ENCODE measurements at regions not wholly inside any gene's neighbourhood (a gene's known extent, or its start where the extent isn't known, plus 50 kb on each side); places are given as distances from the start of the nearest gene placed in this dataset.

DNA sequence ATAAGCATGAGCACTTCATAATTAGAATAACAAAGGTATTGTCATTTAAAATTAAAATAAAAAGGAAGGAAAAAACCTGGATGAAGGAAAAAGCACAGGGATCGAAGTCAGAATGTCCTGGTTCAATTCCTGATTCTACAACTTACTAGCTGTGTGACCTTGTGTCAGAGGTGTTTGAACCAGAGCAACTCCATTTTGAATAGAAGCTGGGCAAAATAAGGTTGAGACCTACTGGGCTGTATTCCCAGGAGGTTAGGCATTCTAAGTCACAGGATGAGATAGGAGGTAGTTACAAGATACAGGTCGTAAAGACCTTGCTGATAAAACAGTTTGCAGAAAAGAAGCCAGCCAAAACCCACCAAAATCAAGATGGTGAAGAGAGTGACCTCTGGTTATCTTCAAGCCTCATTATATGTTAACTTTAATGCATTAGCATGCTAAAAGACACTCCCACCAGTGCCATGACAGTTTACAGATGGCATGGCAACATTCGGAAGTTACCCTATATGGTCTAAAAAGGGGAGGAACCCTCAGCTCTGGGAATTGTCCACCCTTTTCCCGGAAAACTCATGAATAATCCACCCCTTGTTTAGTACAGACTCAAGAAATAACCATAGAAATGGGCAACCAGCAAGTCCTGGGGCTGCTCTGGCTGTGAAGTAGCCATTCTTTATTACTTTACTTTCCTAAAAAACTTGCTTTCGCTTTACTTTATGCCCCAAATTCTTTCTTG is 412.7 kb downstream of the PIK3R1 start:
- intact Hi-C loops (cut with DNase I, micrococcal nuclease), result no loop called here
- ATAC-seq (ENCODE audit: poor library complexity) (no peak), DNase-seq (no peak)
- H3K4me1 Mint-ChIP-seq (ENCODE audit: low read depth), result no peaks in the 10 kb centered on the region
- H3K9me3 ChIP-seq (ENCODE audit: control insufficient read depth in 1 of 2, insufficient read depth in 1 of 2, low read length in 2 of 2), result no peaks in the 10 kb centered on the region
- H3K27ac Mint-ChIP-seq, result no peak overlapping the region
- ChIA-PET CTCF (no interaction called here), POLR2A (no interaction called here)
- H3K27me3 ChIP-seq (ENCODE audit: control insufficient read depth in 1 of 2, insufficient read depth in 2 of 2, low read length in 2 of 2), result no peaks in the 10 kb centered on the region
- H3K4me3 ChIP-seq (ENCODE audit: low read length), result no peak overlapping the region
- H3K36me3 Mint-ChIP-seq (ENCODE audit: low read depth), result no peaks in the 10 kb centered on the region
- H3K27ac ChIP-seq (ENCODE audit: low read depth in 1 of 2, low read length in 2 of 2), result no peak overlapping the region
- no peaks in the 10 kb centered on the region for H3K36me3 ChIP-seq (ENCODE audit: insufficient read depth, low read length)
- no peaks in the 10 kb centered on the region for H3K4me1 ChIP-seq (ENCODE audit: insufficient read depth, low read length)
- TF ChIP-seq CTCF (IDR thresholded peaks at IDR 0.05), result no peak
- no peaks in the 10 kb centered on the region for H3K9me3 Mint-ChIP-seq
- H3K27me3 Mint-ChIP-seq, result no peaks in the 10 kb centered on the region
- H3K4me3 Mint-ChIP-seq, result no peak overlapping the region

- DNase-seq (no peak), ATAC-seq (ENCODE audit: poor library complexity) (no peak)
- ChIA-PET POLR2A (no interaction called here), CTCF (no interaction called here)
- H3K4me1 Mint-ChIP-seq (ENCODE audit: low read depth), result no peaks in the 10 kb centered on the region
- Histone ChIP-seq H3K27ac (ENCODE audit: low read depth in 1 of 2, low read length in 2 of 2) (no peak overlapping the region), H3K36me3 (ENCODE audit: insufficient read depth, low read length) (no peaks in the 10 kb centered on the region), H3K27me3 (ENCODE audit: control insufficient read depth in 1 of 2, insufficient read depth in 2 of 2, low read length in 2 of 2) (no peaks in the 10 kb centered on the region), H3K9me3 (ENCODE audit: control insufficient read depth in 1 of 2, insufficient read depth in 1 of 2, low read length in 2 of 2) (no peaks in the 10 kb centered on the region), H3K4me1 (ENCODE audit: insufficient read depth, low read length) (no peaks in the 10 kb centered on the region), H3K4me3 (ENCODE audit: low read length) (no peak overlapping the region)
- no peaks in the 10 kb centered on the region for H3K36me3 Mint-ChIP-seq (ENCODE audit: low read depth)
- no peak overlapping the region for H3K27ac Mint-ChIP-seq
- H3K4me3 Mint-ChIP-seq, result no peak overlapping the region
- intact Hi-C loops (cut with DNase I, micrococcal nuclease), result no loop called here
- TF ChIP-seq CTCF (IDR thresholded peaks at IDR 0.05), result no peak
- no peaks in the 10 kb centered on the region for H3K9me3 Mint-ChIP-seq
- H3K27me3 Mint-ChIP-seq, result peaks cover 6% of the 10 kb centered on the region
These were observed 414.8 kb downstream of the PIK3R1 start for GRCh38 chr5:68630354-68630753.

- no peaks in the 10 kb centered on the region for H3K36me3 Mint-ChIP-seq (ENCODE audit: low read depth)
- intact Hi-C loops (cut with DNase I, micrococcal nuclease), result no loop called here
- H3K36me3 ChIP-seq (ENCODE audit: insufficient read depth, low read length), result no peaks in the 10 kb centered on the region
- no peaks in the 10 kb centered on the region for H3K4me1 ChIP-seq (ENCODE audit: insufficient read depth, low read length)
- ATAC-seq (ENCODE audit: poor library complexity), result no peak
- H3K27ac ChIP-seq (ENCODE audit: low read depth in 1 of 2, low read length in 2 of 2), result no peak overlapping the region
- CTCF ChIA-PET, result interaction anchor here (1.3 kb wide), 1 partner anchor 10 kb away, joined by 4 read pairs; no protein-coding TSS in a partner anchor
- peaks cover 6% of the 10 kb centered on the region for H3K27me3 Mint-ChIP-seq
- no peak for TF ChIP-seq CTCF (IDR thresholded peaks at IDR 0.05)
- no peak for DNase-seq
- no peaks in the 10 kb centered on the region for H3K9me3 Mint-ChIP-seq
- no peak overlapping the region for H3K4me3 Mint-ChIP-seq
- no peak overlapping the region for H3K4me3 ChIP-seq (ENCODE audit: low read length)
- POLR2A ChIA-PET, result no interaction called here
- H3K9me3 ChIP-seq (ENCODE audit: control insufficient read depth in 1 of 2, insufficient read depth in 1 of 2, low read length in 2 of 2), result no peaks in the 10 kb centered on the region
- no peaks in the 10 kb centered on the region for H3K27me3 ChIP-seq (ENCODE audit: control insufficient read depth in 1 of 2, insufficient read depth in 2 of 2, low read length in 2 of 2)
- H3K27ac Mint-ChIP-seq, result no peak overlapping the region
- no peaks in the 10 kb centered on the region for H3K4me1 Mint-ChIP-seq (ENCODE audit: low read depth)
These were observed 416.3 kb downstream of the PIK3R1 start for GRCh38 chr5:68631884-68632283.

All from CD4-positive, alpha-beta T cell (primary cell).